Stimulated activated naive CD4-positive, alpha-beta T cell (primary cell): ENCODE measurements at regions not wholly inside any gene's neighbourhood (a gene's known extent, or its start where the extent isn't known, plus 50 kb on each side); places are given as distances from the start of the nearest gene placed in this dataset.

Experiments used
- DNase-seq, 6 experiments: peaks; one replicate each; lab custom pipeline; 2025; lab: John Stamatoyannopoulos, UW

- no peak for DNase-seq
Measured at GRCh38 chr6:165986914-165987482, 180.7 kb downstream of the TBXT start.

DNA sequence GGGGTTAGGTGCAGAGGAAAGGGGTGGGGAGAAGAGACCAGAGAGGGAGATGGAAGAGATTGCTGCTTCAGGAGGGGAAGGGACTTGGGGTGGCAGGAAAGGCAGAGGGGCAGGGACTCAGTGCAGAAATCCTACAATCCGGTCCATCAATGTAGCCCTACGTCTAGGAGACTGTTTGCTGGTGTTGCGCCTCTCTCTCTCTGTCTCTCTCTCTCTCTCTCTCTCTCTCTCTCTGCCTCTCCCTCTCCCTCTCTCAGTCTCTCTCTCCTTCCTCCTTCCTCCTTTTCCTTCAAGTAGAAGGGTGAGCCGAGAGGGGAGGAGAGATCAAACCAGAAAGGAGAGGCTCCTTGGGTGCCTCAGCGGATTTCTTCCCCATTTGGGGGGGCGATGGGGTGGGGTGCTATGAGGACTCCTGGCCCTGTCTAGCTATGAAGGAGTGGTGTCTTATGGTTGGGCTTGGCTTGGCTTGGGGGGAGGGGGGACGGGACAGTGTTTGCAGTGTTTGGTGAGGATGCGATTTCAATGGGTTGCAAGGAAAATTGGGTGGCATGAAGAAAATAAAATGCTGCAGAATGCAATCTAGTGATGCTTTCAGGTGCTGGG lies 181.2 kb downstream of the TBXT start:
- DNase-seq = no peak

GRCh38 chr6:165985806-165986299 lies 181.8 kb downstream of the TBXT start:
- no peak for DNase-seq

DNA sequence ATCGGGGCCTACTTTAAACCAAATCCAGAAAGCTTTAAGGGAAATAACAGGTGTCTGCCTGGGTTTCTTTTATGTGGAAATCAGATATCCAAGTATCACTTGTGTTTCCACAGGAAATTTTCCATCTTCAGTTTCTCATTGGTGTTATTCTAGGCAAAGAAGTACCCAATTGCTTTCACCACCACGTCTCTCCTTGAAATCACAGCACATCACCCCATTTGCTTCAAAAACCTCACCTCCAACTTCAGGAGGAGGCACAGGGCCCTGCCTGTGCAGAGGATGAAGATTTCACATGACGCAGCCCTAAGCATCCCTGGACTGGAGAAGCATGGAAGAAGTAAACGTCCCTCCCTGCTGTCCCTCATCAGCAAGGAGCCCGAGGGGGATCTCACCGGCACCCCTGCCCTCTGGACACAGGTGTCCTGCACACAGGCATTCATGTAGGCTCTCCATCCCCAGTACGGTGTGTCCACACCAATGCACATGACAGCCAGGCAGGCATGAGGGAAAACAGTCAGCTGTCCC lies 182.3 kb downstream of the TBXT start:
- no peak for DNase-seq

DNA sequence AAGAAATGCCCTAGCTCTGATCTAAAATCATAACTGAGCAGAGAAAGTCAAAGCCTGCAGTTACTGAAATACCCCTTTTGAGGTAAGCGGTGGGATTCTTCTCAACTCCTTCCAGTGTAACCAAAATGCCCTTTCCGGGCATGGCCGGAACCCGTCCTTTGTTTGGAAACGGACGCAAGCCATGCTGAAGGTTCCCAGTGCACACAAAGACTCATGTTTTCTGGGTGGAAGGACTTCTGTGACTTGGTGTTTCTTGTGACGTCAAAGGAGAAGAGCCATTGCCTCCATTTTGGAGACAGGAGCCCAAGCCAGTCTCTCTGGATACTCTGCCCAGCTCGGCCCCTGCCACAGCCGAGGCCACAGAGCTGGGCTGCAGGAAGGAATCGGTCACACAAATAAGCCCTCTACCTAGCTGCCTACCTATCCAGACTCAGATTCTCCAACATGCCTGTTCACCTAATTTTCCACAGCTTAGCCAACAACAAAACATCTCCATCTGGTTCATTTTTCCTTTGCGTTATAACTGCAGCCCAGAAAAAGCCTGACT lies 182.8 kb downstream of the TBXT start:
- no peak for DNase-seq

GRCh38 chr6:165983112-165984072 lies 184.3 kb downstream of the TBXT start:
- no peak for DNase-seq

DNA sequence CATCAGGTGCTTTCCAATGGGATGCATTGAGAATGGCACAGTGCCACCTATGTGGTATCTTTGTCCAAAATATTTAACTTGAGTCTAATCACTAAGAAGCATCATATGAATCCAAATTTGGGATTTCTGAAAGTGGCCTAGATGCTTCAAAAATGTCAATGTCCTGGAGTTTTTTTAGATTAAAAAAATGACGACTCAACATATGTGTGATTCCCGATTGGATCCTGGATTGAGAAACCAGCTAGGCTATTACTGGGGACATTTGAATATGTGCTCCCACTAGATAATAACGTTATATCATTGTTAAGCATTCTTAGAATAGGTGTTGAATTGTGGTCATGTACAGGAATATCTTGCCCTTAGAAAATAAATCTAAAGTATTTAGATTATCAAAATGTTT lies 189.2 kb downstream of the TBXT start:
- DNase-seq = no peak

GRCh38 chr6:165976684-165977083 lies 191.0 kb downstream of the TBXT start:
- DNase-seq = no peak

- DNase-seq = no peak
Measured at GRCh38 chr6:165974817-165975216, 192.8 kb downstream of the TBXT start.

- DNase-seq = no peak
Measured at GRCh38 chr6:165973473-165973872, 194.2 kb downstream of the TBXT start.

GRCh38 chr6:165972139-165972802 lies 195.4 kb downstream of the TBXT start:
- DNase-seq = no peak

DNA sequence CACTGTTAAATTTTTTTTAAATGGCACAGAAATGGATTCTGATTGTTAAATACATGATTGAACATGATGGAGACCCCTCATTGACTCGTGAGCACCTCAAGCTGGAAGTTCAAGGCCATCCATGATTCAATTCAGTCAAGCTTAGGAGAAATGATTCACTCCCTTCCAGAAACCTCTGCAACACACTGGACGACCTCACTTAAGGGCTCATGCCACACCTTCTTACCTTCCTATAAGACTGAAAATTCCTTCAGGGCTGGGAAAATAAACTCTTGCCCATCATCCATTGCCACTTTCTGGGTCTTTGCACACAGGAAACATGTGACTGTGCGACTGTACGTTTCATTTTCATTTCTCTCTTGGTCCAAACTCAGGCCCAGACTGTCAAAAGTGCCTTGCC lies 196.4 kb downstream of the TBXT start:
- no peak for DNase-seq

DNA sequence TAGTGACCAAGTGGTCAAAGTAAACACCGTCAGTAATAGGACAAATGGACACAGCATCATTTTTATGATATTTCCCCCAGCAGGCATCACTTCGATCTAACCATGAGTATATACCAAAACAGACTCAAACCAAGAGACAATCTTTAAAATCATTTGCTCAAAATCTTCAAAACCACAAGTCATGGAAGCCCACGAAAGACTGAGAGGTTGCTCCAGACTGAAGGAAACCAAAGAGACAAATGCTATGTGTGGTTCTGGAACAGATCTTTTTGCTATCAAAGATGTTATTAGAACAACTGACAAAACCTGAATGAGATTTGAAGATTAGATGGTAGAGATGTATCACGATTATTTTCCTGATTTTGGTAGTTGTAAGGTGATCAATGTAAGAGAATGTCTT lies 197.7 kb downstream of the TBXT start:
- DNase-seq = no peak

DNA sequence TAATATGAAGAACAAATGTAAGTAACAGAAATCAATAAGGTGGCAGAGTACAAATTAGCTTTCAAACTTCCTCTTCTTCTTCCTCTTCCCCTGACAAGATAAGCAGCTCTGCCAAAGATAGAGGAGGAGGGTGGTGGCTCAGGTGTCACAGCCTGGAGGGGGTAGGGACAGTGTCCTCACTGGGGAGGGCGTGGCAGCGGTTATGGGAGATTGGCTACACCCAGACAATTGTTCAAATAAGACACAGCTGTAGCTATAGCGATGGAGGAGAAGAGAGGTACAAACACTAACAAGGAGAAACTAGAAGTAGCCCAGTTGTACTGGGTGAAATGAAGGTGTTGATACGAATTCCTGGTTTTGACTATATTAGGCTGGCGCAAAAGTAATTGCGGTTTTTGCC lies 198.5 kb downstream of the TBXT start:
- DNase-seq = no peak

GRCh38 chr6:165968408-165968807 lies 199.2 kb downstream of the TBXT start:
- no peak for DNase-seq

- DNase-seq = no peak
Measured at GRCh38 chr6:165967810-165968407, 199.7 kb downstream of the TBXT start.

DNA sequence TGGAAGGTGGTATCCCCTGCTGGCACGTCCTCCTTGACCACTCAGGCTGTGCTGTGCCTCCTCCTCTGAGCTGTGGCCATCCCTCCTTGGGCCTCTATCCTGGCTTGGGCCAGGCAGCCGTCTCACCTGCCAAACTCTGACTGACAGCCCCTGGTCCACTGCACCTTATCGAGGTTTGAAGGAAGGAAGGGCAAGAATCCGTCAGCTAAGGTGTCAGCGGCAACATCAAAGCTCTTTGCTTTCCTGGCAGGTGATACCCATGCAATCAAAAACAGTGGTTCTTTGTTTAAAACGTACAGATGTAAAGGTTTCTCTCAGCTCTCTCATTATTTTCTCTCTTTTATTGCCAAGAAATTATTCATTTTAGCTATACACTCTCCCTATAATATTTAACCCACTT lies 203.9 kb downstream of the TBXT start:
- DNase-seq = no peak

DNA sequence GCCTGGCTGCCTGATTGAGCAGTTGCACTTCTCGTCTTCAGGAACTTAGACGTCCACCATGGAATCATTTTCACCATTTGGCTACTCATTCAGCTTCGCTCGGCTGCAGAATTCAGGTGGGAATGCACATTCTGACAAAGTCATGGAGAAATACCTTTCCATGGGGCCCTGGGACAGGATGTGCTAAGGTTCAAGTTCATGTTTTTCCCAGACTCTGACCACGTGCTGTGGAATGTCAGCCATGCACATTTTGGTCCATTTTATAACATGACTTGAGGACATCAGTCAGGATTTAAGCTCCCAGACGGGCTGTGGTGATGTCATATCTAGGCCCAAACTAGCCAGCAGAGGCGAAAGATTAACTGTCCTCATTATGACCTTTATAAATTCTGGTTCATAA lies 205.3 kb downstream of the TBXT start:
- DNase-seq = no peak

DNA sequence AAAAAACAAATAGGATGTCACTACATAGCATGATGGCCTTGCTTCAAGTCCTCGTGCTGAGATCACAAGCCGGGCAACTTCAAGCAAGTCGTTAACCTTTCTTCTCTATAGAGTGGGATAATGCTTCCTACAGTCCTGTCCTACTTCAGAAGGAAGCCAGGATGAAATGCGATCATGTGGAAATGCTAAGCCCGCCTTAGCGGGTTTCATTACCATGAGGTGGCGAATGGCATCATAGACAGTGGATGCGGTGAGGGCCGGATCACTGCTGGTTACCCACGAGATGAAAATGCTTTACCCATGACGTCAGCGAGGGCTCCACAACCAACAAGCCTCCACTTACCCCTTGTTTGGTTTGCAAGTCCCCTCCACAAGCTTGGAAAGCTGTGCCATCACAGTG lies 206.4 kb downstream of the TBXT start:
- DNase-seq = no peak

DNA sequence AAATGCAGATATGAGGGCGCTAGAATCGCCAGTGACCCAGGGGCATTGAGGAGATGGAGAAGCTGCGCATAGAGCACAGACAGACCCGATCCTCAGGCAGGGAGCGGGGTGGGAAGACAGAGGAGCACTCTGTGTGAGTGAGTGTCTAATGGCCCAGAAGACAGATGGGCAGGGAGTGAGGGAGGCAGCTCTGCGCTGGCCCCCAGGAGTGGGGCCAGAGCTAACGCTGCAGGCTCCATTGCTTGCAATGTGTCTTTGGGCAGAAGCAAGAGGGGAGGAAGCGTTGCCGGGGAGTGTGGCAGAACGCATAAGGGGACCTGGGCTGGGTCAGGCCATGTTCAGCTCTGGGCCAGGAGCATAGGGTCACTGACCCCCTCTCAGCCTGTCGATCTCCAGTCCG lies 207.0 kb downstream of the TBXT start:
- DNase-seq = no peak

DNA sequence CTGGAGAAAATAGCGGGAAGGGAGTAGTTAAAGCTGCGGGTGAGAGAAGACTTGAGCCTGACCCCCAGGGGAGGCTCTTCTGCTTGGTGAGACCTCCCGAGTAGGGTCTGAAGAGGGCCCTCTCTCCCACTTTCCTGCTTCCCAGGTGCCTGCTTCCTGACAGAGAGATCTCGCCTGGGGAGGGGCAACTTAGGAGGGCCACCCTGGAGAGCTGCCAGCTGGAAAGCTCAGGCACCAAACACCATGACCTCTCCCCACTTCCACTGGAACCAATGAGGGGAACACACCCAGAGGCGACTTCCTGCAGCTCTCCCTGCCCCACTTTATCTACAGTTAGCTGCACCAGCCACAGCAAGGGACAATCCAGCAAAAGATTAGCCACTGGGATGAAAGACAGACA lies 208.0 kb downstream of the TBXT start:
- DNase-seq = no peak

DNA sequence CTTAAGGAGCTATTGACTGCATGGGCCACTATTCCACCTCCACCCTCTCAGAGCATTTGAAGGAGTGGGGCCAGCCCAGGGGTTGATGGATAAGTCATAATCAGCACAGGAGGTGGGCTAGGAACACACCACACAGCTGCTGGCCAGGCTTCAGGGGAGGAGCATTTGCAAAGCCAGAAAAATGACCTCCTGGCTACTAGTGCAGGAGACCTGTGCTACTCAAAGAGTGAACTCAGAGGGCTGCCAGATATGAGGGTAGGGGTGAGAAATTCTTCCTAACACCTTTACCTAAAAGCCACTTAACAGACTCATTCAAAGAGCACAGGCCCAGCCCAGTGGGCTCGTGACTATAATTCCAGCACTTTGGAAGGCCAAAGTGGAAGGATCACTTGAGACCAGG lies 210.8 kb downstream of the TBXT start:
- no peak for DNase-seq
